HEK293 (cell line): ENCODE measurements at regions not wholly inside any gene's neighbourhood (a gene's known extent, or its start where the extent isn't known, plus 50 kb on each side); places are given as distances from the start of the nearest gene placed in this dataset.
A peak's percentile ranks its signal among the peaks of the same experiment; 100 is the strongest.

Experiments
- CTCF ChIA-PET: fragments of 350-600 bp; formaldehyde crosslinking; extraction: SDS; loops from one replicate; lab custom pipeline; 2021; ENCODE audit warnings: antibody characterized with exemption; lab: Yijun Ruan, JAX
- POLR2A ChIA-PET: fragments of 300-600 bp; formaldehyde crosslinking; extraction: SDS; loops from one replicate; lab custom pipeline; 2020; ENCODE audit warnings: antibody characterized with exemption, inconsistent platforms; lab: Yijun Ruan, JAX
- H3K27ac ChIP-seq: fragments of 200-500 bp; sonication (Bioruptor generic); 2 replicates; pipeline ENCODE4 v1.5.1; 2014; ENCODE audit warnings: low read depth, low read length, control low read depth, inconsistent platforms; ENCODE audit errors: extremely low read depth
- H3K36me3 ChIP-seq, 2 experiments: fragments of 200-500 bp in 1 of 2; sonication (Bioruptor generic) in 1 of 2; 1 replicate in 1 of 2; 2 replicates in 1 of 2; pipeline ENCODE4 v1.5.1; 2014 to 2017; ENCODE audit warnings: inconsistent platforms in 2 of 2, low read length in 2 of 2; ENCODE audit not compliant: control insufficient read depth in 2 of 2, insufficient read depth in 1 of 2
- H3K4me1 ChIP-seq: fragments of 200-500 bp; sonication (Bioruptor generic); 2 replicates; pipeline ENCODE4 v1.5.1; 2014; ENCODE audit warnings: mild to moderate bottlenecking, low read length, inconsistent platforms; ENCODE audit not compliant: control insufficient read depth, insufficient read depth
- H3K4me3 ChIP-seq: 2 replicates; pipeline ENCODE4 v1.5.1; 2011; ENCODE audit warnings: low read depth, mild to moderate bottlenecking, control low read depth, low read length, moderate library complexity
- H3K9me3 ChIP-seq: fragments of 200-500 bp; sonication (Bioruptor generic); 2 replicates; pipeline ENCODE4 v1.5.1; 2014; ENCODE audit warnings: low read depth, low read length, inconsistent platforms; ENCODE audit not compliant: control insufficient read depth, insufficient read depth
- HOXC10 ChIP-seq: sonication (generic); formaldehyde crosslinking; IDR thresholded peaks from 2 replicates; pipeline ENCODE4 v1.8.1; 2023; ENCODE audit warnings: mild to moderate bottlenecking, missing genetic modification reagents
- KLF1 ChIP-seq: fragments of 450-650 bp; formaldehyde crosslinking; IDR thresholded peaks from 2 replicates; pipeline ENCODE4 v1.5.1; 2016; ENCODE audit warnings: missing biosample characterization, missing genetic modification characterization
- KLF8 ChIP-seq: fragments of 450-650 bp; formaldehyde crosslinking; IDR thresholded peaks from 2 replicates; pipeline ENCODE4 v1.5.1; 2016; ENCODE audit warnings: missing biosample characterization, missing genetic modification characterization
- MZF1 ChIP-seq: fragments of 450-650 bp; formaldehyde crosslinking; IDR thresholded peaks from 2 replicates; pipeline ENCODE4 v1.5.1; 2017; ENCODE audit warnings: missing biosample characterization, missing genetic modification characterization, borderline replicate concordance
- ZBTB10 ChIP-seq: fragments of 450-650 bp; formaldehyde crosslinking; IDR thresholded peaks from 2 replicates; pipeline ENCODE4 v1.5.1; 2016; ENCODE audit warnings: missing biosample characterization, missing genetic modification characterization
- ZBTB7A ChIP-seq: fragments of 450-650 bp; formaldehyde crosslinking; IDR thresholded peaks from 2 replicates; pipeline ENCODE4 v1.5.1; 2016; ENCODE audit warnings: low read depth, missing biosample characterization, missing genetic modification characterization
- ZFP69B ChIP-seq: fragments of 450-650 bp; formaldehyde crosslinking; IDR thresholded peaks from 2 replicates; pipeline ENCODE4 v1.5.1; 2016; ENCODE audit warnings: missing biosample characterization, missing genetic modification characterization
- ZNF202 ChIP-seq: fragments of 450-650 bp; formaldehyde crosslinking; IDR thresholded peaks from 2 replicates; pipeline ENCODE4 v1.5.1; 2016; ENCODE audit warnings: missing biosample characterization, missing genetic modification characterization, borderline replicate concordance
- ZNF394 ChIP-seq: fragments of 450-650 bp; formaldehyde crosslinking; IDR thresholded peaks from 2 replicates; pipeline ENCODE4 v1.5.1; 2016; ENCODE audit warnings: missing biosample characterization, missing genetic modification characterization, mild to moderate bottlenecking, moderate library complexity, borderline replicate concordance
- ZNF426 ChIP-seq: fragments of 450-650 bp; formaldehyde crosslinking; IDR thresholded peaks from 2 replicates; pipeline ENCODE4 v1.5.1; 2017; ENCODE audit warnings: missing biosample characterization, missing genetic modification characterization, mild to moderate bottlenecking, inconsistent platforms, moderate library complexity
- ZNF610 ChIP-seq: fragments of 450-650 bp; formaldehyde crosslinking; IDR thresholded peaks from 2 replicates; pipeline ENCODE4 v1.5.1; 2016; ENCODE audit warnings: missing biosample characterization, missing genetic modification characterization, borderline replicate concordance
- ZNF654 ChIP-seq: fragments of 450-650 bp; formaldehyde crosslinking; IDR thresholded peaks from 2 replicates; pipeline ENCODE4 v1.5.1; 2016; ENCODE audit warnings: low read depth, missing biosample characterization, missing genetic modification characterization
- ZNF777 ChIP-seq: fragments of 450-650 bp; formaldehyde crosslinking; IDR thresholded peaks from 2 replicates; pipeline ENCODE4 v1.5.1; 2017; ENCODE audit warnings: missing biosample characterization, missing genetic modification characterization, borderline replicate concordance
- TF ChIP-seq, protein P1 (sequence below): fragments of 450-650 bp; formaldehyde crosslinking; IDR thresholded peaks from 2 replicates; pipeline ENCODE4 v1.5.1; 2016; ENCODE audit warnings: missing biosample characterization, missing genetic modification characterization, low read depth

GRCh38 chr4:31667686-31668085 is 947.5 kb downstream of the PCDH7 start:
- CTCF ChIA-PET: no interaction called here

DNA sequence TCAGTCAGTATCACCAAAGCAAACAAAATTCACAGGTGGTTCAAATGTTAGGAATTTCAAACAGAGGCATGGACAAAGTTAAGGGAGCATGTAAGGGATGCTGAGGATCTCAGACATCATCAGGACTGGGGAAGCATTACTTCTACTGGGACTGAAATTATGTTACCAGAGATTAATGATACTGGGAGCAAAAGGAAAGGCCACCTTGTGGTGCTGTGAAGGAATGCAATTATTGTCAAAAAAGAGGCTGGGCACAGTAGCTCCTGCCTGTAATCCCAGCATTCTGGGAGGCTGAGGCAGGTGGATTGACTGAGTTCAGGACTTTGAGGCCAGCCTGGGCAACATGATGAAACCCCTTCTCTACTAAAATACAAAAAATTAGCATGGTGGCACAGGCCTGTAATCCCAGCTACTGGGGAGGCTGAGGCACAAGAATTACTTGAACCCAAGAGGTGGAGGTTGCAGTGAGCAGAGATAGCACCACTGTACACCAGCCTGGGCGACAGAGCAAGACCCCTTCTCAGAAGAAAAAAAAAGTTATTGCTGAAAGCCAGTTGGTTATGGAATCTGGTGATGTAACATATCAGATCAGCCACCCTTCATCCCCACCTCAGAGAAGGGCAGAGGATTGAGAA is 954.3 kb downstream of the PCDH7 start:
- Histone ChIP-seq H3K4me1 (no peaks in the 10 kb centered on the region), H3K27ac (no peak overlapping the region), H3K36me3 (no peaks in the 10 kb centered on the region), H3K9me3 (no peaks in the 10 kb centered on the region), H3K4me3 (no peak overlapping the region)
- ChIA-PET POLR2A (no interaction called here), CTCF (interaction anchor here (0.8 kb wide), 1 partner anchor 217 kb away, joined by 3 read pairs; no protein-coding TSS in a partner anchor)
- TF ChIP-seq ZNF777 (tag by site-specific recombination) (no peak), ZNF202 (tag by site-specific recombination) (no peak), ZNF654 (tag by site-specific recombination) (peak; percentile 18; the same call in 1 of the 2 replicates), KLF1 (tag by site-specific recombination) (no peak), ZNF610 (tag by site-specific recombination) (no peak)
- TF ChIP-seq, protein P1, sequence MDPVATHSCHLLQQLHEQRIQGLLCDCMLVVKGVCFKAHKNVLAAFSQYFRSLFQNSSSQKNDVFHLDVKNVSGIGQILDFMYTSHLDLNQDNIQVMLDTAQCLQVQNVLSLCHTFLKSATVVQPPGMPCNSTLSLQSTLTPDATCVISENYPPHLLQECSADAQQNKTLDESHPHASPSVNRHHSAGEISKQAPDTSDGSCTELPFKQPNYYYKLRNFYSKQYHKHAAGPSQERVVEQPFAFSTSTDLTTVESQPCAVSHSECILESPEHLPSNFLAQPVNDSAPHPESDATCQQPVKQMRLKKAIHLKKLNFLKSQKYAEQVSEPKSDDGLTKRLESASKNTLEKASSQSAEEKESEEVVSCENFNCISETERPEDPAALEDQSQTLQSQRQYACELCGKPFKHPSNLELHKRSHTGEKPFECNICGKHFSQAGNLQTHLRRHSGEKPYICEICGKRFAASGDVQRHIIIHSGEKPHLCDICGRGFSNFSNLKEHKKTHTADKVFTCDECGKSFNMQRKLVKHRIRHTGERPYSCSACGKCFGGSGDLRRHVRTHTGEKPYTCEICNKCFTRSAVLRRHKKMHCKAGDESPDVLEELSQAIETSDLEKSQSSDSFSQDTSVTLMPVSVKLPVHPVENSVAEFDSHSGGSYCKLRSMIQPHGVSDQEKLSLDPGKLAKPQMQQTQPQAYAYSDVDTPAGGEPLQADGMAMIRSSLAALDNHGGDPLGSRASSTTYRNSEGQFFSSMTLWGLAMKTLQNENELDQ (tag by site-specific recombination): no peak

More at GRCh38 chr4:31667686-31668085, 947.5 kb downstream of the PCDH7 start:
- no peaks in the 10 kb centered on the region for H3K4me1 ChIP-seq
- TF ChIP-seq ZBTB7A (tag by site-specific recombination): no peak
- TF ChIP-seq ZNF426: no peak
- TF ChIP-seq HOXC10 (CRISPR knock-in tag): no peak
- TF ChIP-seq MZF1 (tag by site-specific recombination): no peak
- no peak for TF ChIP-seq ZBTB10 (tag by site-specific recombination)
- no peak for TF ChIP-seq KLF8 (tag by site-specific recombination)
- TF ChIP-seq ZNF394 (tag by site-specific recombination): no peak
- no peak for TF ChIP-seq ZFP69B (tag by site-specific recombination)
- TF ChIP-seq, protein P1 (tag by site-specific recombination): no peak
- H3K27ac ChIP-seq: no peak overlapping the region
- POLR2A ChIA-PET: no interaction called here
- H3K9me3 ChIP-seq: no peaks in the 10 kb centered on the region
- no peak overlapping the region for H3K4me3 ChIP-seq
- no peaks in the 10 kb centered on the region for H3K36me3 ChIP-seq
